Esophagus squamous epithelium (tissue), 5 donors: ENCODE measurements at regions not wholly inside any gene's neighbourhood (a gene's known extent, or its start where the extent isn't known, plus 50 kb on each side); places are given as distances from the start of the nearest gene placed in this dataset.

Source experiments
- DNase-seq: peaks from one replicate; lab custom pipeline; 2025; lab: John Stamatoyannopoulos, UW
- H3K27ac ChIP-seq, 4 donors: fragments of 200-600 bp; sonication (generic); one replicate each; pipeline ENCODE4 v1.5.1; 2016 to 2019; ENCODE audit warnings: mild to moderate bottlenecking in 1 of 4
- H3K27me3 ChIP-seq, 4 donors: fragments of 200-600 bp; sonication (generic); 1 replicate in 3 of 4; 2 replicates in 1 of 4; pipeline versions ENCODE4 v1.5.1 to v1.6.0; 2017 to 2021; ENCODE audit warnings: antibody characterized with exemption in 1 of 4
- H3K36me3 ChIP-seq, 3 donors: fragments of 200-600 bp; sonication (generic); one replicate each; pipeline ENCODE4 v1.5.1; 2016 to 2019
- H3K4me1 ChIP-seq, 3 donors: fragments of 200-600 bp; sonication (generic); one replicate each; pipeline ENCODE4 v1.5.1; 2017 to 2019
- H3K4me3 ChIP-seq, 4 donors: fragments of 200-600 bp; sonication (generic); 1 replicate in 3 of 4; 2 replicates in 1 of 4; pipeline ENCODE4 v1.5.1; 2016 to 2019; ENCODE audit warnings: mild to moderate bottlenecking in 2 of 4, moderate library complexity in 1 of 4
- H3K9me3 ChIP-seq, 3 donors: fragments of 200-600 bp; sonication (generic); one replicate each; pipeline ENCODE4 v1.5.1; 2016 to 2019
- CTCF ChIP-seq, 6 experiments: fragments of 450-650 bp in 4 of 6; fragments of 200-600 bp in 2 of 6; sonication (generic) in 2 of 6; IDR thresholded peaks; one replicate each; pipeline ENCODE4 v1.5.1; 2016 to 2019; ENCODE audit warnings: antibody characterized with exemption in 6 of 6, mild to moderate bottlenecking in 4 of 6, moderate library complexity in 4 of 6
- POLR2A ChIP-seq, 4 donors: fragments of 450-650 bp; IDR thresholded peaks; one replicate each; pipeline ENCODE4 v1.6.1; 2017; ENCODE audit warnings: antibody characterized with exemption in 4 of 4, mild to moderate bottlenecking in 4 of 4, moderate library complexity in 3 of 4
- WGBS, 2 donors: methylation state at CpG; one replicate each; pipeline ENCODE4 v1.1.5; 2018; 5-methylcytosine and 5-hydroxymethylcytosine counted together
- intact Hi-C: fragments of 100-400 bp; cut with DNase I; formaldehyde crosslinking; loops from one replicate; pipeline ENCODE4 v1.15.0; 2022
- donor health status: DM: yes; HTN: yes; CAD: no.

GRCh38 chr16:55209626-55210025 lies 114.4 kb upstream of the IRX6 start:
- Histone ChIP-seq H3K9me3 (no peaks in the 10 kb centered on the region), H3K4me3 (no peak overlapping the region), H3K36me3 (no peaks in the 10 kb centered on the region), H3K27ac (no peak overlapping the region), H3K27me3 (peaks cover 0 to 4% (median 0%) of the 10 kb centered on the region in 4 donors), H3K4me1 (no peaks in the 10 kb centered on the region)
- TF ChIP-seq CTCF (IDR thresholded peaks at IDR 0.05) (no peak), POLR2A (IDR thresholded peaks at IDR 0.05) (no peak)
- intact Hi-C loops, result no loop called here
- 74 to 77% methylated on average over 6 of the region's 6 CpGs for WGBS, 2 donors
- DNase-seq, result no peak

DNA sequence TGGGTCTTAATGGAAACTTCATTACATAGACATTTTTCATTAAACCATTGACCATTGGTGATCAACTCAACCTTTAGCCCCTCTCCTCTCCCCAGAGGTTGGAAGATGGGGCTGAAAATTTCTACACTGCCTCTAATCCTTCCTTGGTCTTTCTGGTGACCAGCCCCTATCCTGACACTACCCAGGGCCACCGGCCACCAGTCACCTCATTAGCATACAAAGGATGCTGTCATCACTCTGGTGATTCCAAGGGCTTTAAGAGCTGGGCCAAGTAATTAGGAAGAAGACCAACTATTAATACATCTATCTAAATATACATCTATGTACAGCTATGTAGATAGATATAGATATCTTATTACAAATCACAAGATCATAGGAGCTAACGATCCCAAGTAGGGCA lies 111.2 kb upstream of the IRX6 start:
- Histone ChIP-seq H3K4me1 (no peaks in the 10 kb centered on the region), H3K36me3 (no peaks in the 10 kb centered on the region), H3K27me3 (peaks cover 0 to 9% (median 0%) of the 10 kb centered on the region in 4 donors), H3K9me3 (no peaks in the 10 kb centered on the region), H3K27ac (no peak overlapping the region), H3K4me3 (no peak overlapping the region)
- 63 to 73% methylated on average over 2 of the region's 2 CpGs for WGBS, 2 donors
- TF ChIP-seq POLR2A (IDR thresholded peaks at IDR 0.05) (no peak), CTCF (IDR thresholded peaks at IDR 0.05) (no peak)
- no peak for DNase-seq
- intact Hi-C loops, result no loop called here

GRCh38 chr16:55214412-55214811 lies 109.6 kb upstream of the IRX6 start:
- WGBS, 2 donors, result 11 to 23% methylated on average over 2 of the region's 2 CpGs
- H3K4me3 ChIP-seq, result no peak overlapping the region
- H3K27ac ChIP-seq, result no peak overlapping the region
- DNase-seq, result no peak
- no peaks in the 10 kb centered on the region for H3K36me3 ChIP-seq
- no peaks in the 10 kb centered on the region for H3K9me3 ChIP-seq
- H3K27me3 ChIP-seq, result peaks cover 0 to 13% (median 0%) of the 10 kb centered on the region in 4 donors
- no peaks in the 10 kb centered on the region for H3K4me1 ChIP-seq
- intact Hi-C loops, result no loop called here
- TF ChIP-seq POLR2A (IDR thresholded peaks at IDR 0.05) (no peak), CTCF (IDR thresholded peaks at IDR 0.05) (no peak)

DNA sequence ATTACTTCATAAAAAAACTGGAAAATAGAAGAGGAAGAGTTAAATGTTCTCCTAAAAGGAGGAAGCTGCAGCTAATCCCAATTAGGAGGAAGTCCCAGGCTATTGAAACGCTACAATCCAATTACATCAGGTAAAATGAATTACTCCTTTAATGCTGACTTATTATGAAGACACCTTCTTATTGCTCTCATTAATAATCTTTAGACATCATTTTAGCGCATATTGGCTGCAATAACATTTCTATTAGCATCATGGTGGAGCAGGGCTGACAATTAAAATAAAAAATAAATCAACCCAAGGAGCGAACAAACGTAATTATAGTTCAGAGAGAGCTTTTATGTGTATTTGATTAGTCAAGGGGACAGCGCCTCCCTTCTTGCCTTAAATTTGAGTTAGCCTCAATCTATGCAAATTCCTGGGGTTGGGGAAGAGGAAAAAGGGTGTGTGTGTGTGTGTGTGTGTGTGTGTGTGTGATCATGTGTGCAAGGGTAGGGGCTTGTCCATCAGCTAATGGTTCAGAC lies 109.0 kb upstream of the IRX6 start:
- TF ChIP-seq POLR2A (IDR thresholded peaks at IDR 0.05) (no peak), CTCF (IDR thresholded peaks at IDR 0.05) (no peak)
- DNase-seq, result no peak
- no peaks in the 10 kb centered on the region for H3K4me1 ChIP-seq
- no peaks in the 10 kb centered on the region for H3K36me3 ChIP-seq
- 68 to 69% methylated on average over 5 of the region's 5 CpGs for WGBS, 2 donors
- H3K27me3 ChIP-seq, result peaks cover 0 to 13% (median 0%) of the 10 kb centered on the region in 4 donors
- no peak overlapping the region for H3K4me3 ChIP-seq
- no peaks in the 10 kb centered on the region for H3K9me3 ChIP-seq
- intact Hi-C loops, result no loop called here
- H3K27ac ChIP-seq, result no peak overlapping the region

DNA sequence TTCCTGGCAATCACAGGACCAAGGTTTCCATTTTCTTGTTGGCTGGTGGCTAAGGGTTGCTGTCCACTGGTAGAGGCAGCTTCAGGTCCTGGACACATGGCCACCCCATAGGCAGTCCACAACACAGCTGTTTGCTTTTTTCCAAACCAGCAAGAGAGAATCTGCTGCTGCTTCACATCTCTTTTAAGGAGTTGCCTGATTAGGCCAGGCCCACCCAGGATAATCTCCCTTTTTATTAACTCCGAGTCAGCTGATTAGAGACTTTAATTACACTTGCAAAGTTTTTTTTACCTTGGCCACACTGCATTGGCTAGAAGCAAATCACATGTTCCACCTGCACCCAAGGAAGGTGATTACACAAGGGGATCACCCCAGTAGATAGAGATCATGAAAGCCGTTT lies 106.6 kb upstream of the IRX6 start:
- intact Hi-C loops, result no loop called here
- Histone ChIP-seq H3K4me1 (no peaks in the 10 kb centered on the region), H3K36me3 (no peaks in the 10 kb centered on the region), H3K4me3 (no peak overlapping the region), H3K27ac (no peak overlapping the region), H3K27me3 (peaks cover 0 to 13% (median 0%) of the 10 kb centered on the region in 4 donors), H3K9me3 (no peaks in the 10 kb centered on the region)
- TF ChIP-seq POLR2A (IDR thresholded peaks at IDR 0.05) (no peak), CTCF (IDR thresholded peaks at IDR 0.05) (no peak)
- DNase-seq, result no peak
- WGBS, 2 donors, result 39 to 50% methylated on average over 2 of the region's 2 CpGs
